ENCODE measurements at regions not wholly inside any gene's neighbourhood (a gene's known extent, or its start where the extent isn't known, plus 50 kb on each side); places are given as distances from the start of the nearest gene placed in this dataset.

DNA sequence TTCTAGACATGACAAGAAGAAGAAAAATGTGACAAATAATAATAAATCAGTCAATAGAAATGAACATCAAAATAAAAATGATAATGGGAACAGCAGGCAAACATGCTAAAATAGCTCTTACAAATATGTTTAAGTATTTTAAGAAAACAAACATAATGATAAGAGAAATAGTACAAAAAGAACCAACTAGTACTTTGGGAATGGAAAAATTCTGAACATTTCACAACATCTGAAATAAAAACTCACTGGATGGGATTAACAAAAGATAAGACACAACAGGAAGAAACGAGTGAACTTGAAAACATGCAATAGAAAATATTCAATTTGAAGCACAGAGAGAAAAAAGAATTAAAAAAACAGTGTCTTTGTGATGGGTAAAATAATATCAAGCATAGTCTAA is 115.2 kb upstream of the TSPAN2 start:
- TF ChIP-seq, protein P1, sequence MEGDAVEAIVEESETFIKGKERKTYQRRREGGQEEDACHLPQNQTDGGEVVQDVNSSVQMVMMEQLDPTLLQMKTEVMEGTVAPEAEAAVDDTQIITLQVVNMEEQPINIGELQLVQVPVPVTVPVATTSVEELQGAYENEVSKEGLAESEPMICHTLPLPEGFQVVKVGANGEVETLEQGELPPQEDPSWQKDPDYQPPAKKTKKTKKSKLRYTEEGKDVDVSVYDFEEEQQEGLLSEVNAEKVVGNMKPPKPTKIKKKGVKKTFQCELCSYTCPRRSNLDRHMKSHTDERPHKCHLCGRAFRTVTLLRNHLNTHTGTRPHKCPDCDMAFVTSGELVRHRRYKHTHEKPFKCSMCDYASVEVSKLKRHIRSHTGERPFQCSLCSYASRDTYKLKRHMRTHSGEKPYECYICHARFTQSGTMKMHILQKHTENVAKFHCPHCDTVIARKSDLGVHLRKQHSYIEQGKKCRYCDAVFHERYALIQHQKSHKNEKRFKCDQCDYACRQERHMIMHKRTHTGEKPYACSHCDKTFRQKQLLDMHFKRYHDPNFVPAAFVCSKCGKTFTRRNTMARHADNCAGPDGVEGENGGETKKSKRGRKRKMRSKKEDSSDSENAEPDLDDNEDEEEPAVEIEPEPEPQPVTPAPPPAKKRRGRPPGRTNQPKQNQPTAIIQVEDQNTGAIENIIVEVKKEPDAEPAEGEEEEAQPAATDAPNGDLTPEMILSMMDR (IDR thresholded peaks at IDR 0.05; ENCODE audit: extremely low read depth, low read depth, low read length), result no peak

GRCh38 chr1:115203287-115203686 is 114.0 kb upstream of the TSPAN2 start:
- no peak for DNase-seq (ENCODE audit: insufficient read length, low spot score, missing footprints)
- H3K79me2 ChIP-seq (ENCODE audit: insufficient read depth, low read length), result no peaks in the 10 kb centered on the region
- H3K4me1 ChIP-seq (ENCODE audit: insufficient read depth, low read length), result peaks cover 11% of the 10 kb centered on the region
- H2AFZ ChIP-seq (ENCODE audit: low read length), result no peak overlapping the region
- TF ChIP-seq, protein P1 (IDR thresholded peaks at IDR 0.05; ENCODE audit: extremely low read depth, low read depth, low read length), result no peak
- H3K27me3 ChIP-seq (ENCODE audit: insufficient read depth, low read length), result no peaks in the 10 kb centered on the region
- no peaks in the 10 kb centered on the region for H3K36me3 ChIP-seq (ENCODE audit: insufficient read depth, low read length)
- H3K4me2 ChIP-seq (ENCODE audit: insufficient read depth, low read length), result no peak overlapping the region
- H3K9me3 ChIP-seq (ENCODE audit: low read depth, low read length), result no peaks in the 10 kb centered on the region
- no peaks in the 10 kb centered on the region for H4K20me1 ChIP-seq (ENCODE audit: insufficient read depth, low read length)
- no peak overlapping the region for H3K27ac ChIP-seq (ENCODE audit: low read depth, low read length)
- H3K4me3 ChIP-seq (ENCODE audit: insufficient read depth, low read length), result no peak overlapping the region

More for the DNA sequence above, 115.2 kb upstream of the TSPAN2 start:
- peaks cover 10% of the 10 kb centered on the region for H3K4me1 ChIP-seq (ENCODE audit: insufficient read depth, low read length)
- no peaks in the 10 kb centered on the region for H3K79me2 ChIP-seq (ENCODE audit: insufficient read depth, low read length)
- no peak overlapping the region for H3K27ac ChIP-seq (ENCODE audit: low read depth, low read length)
- H3K27me3 ChIP-seq (ENCODE audit: insufficient read depth, low read length), result no peaks in the 10 kb centered on the region
- H3K4me3 ChIP-seq (ENCODE audit: insufficient read depth, low read length), result no peak overlapping the region
- H2AFZ ChIP-seq (ENCODE audit: low read length), result no peak overlapping the region
- DNase-seq (ENCODE audit: insufficient read length, low spot score, missing footprints), result no peak
- H3K4me2 ChIP-seq (ENCODE audit: insufficient read depth, low read length), result no peak overlapping the region
- H3K9me3 ChIP-seq (ENCODE audit: low read depth, low read length), result no peaks in the 10 kb centered on the region
- no peaks in the 10 kb centered on the region for H3K36me3 ChIP-seq (ENCODE audit: insufficient read depth, low read length)
- H4K20me1 ChIP-seq (ENCODE audit: insufficient read depth, low read length), result no peaks in the 10 kb centered on the region

- Histone ChIP-seq H3K9me3 (ENCODE audit: low read depth, low read length) (no peaks in the 10 kb centered on the region), H3K27me3 (ENCODE audit: insufficient read depth, low read length) (no peaks in the 10 kb centered on the region), H3K4me1 (ENCODE audit: insufficient read depth, low read length) (peaks cover 11% of the 10 kb centered on the region), H3K79me2 (ENCODE audit: insufficient read depth, low read length) (no peaks in the 10 kb centered on the region), H3K4me2 (ENCODE audit: insufficient read depth, low read length) (no peak overlapping the region), H4K20me1 (ENCODE audit: insufficient read depth, low read length) (no peaks in the 10 kb centered on the region), H3K4me3 (ENCODE audit: insufficient read depth, low read length) (no peak overlapping the region), H3K27ac (ENCODE audit: low read depth, low read length) (no peak overlapping the region), H3K36me3 (ENCODE audit: insufficient read depth, low read length) (no peaks in the 10 kb centered on the region), H2AFZ (ENCODE audit: low read length) (no peak overlapping the region)
- TF ChIP-seq, protein P1 (IDR thresholded peaks at IDR 0.05; ENCODE audit: extremely low read depth, low read depth, low read length), result no peak
- no peak for DNase-seq (ENCODE audit: insufficient read length, low spot score, missing footprints)
Observed at GRCh38 chr1:115201598-115201997, 112.3 kb upstream of the TSPAN2 start.

- Histone ChIP-seq H3K9me3 (ENCODE audit: low read depth, low read length) (no peaks in the 10 kb centered on the region), H3K4me3 (ENCODE audit: insufficient read depth, low read length) (no peak overlapping the region), H3K27ac (ENCODE audit: low read depth, low read length) (no peak overlapping the region), H3K4me1 (ENCODE audit: insufficient read depth, low read length) (peaks cover 11% of the 10 kb centered on the region), H3K27me3 (ENCODE audit: insufficient read depth, low read length) (no peaks in the 10 kb centered on the region), H4K20me1 (ENCODE audit: insufficient read depth, low read length) (no peaks in the 10 kb centered on the region), H3K4me2 (ENCODE audit: insufficient read depth, low read length) (no peak overlapping the region), H3K79me2 (ENCODE audit: insufficient read depth, low read length) (no peaks in the 10 kb centered on the region), H3K36me3 (ENCODE audit: insufficient read depth, low read length) (no peaks in the 10 kb centered on the region), H2AFZ (ENCODE audit: low read length) (no peak overlapping the region)
- DNase-seq (ENCODE audit: insufficient read length, low spot score, missing footprints), result no peak
- TF ChIP-seq, protein P1 (IDR thresholded peaks at IDR 0.05; ENCODE audit: extremely low read depth, low read depth, low read length), result no peak
Observed at GRCh38 chr1:115199416-115200132, 110.3 kb upstream of the TSPAN2 start.

All from osteoblast (primary cell).